ENCODE measurements at regions not wholly inside any gene's neighbourhood (a gene's known extent, or its start where the extent isn't known, plus 50 kb on each side); places are given as distances from the start of the nearest gene placed in this dataset.

GRCh38 chr2:220575963-220576362, 948.5 kb downstream of the SLC4A3 start:
- no peak for TF ChIP-seq EZH2phosphoT487 (IDR thresholded peaks at IDR 0.05; ENCODE audit: insufficient read depth, low read depth)
- TF ChIP-seq EZH2 (IDR thresholded peaks at IDR 0.05; ENCODE audit: insufficient read depth, poor library complexity, severe bottlenecking) = no peak
